ENCODE measurements at regions not wholly inside any gene's neighbourhood (a gene's known extent, or its start where the extent isn't known, plus 50 kb on each side); places are given as distances from the start of the nearest gene placed in this dataset.

DNA sequence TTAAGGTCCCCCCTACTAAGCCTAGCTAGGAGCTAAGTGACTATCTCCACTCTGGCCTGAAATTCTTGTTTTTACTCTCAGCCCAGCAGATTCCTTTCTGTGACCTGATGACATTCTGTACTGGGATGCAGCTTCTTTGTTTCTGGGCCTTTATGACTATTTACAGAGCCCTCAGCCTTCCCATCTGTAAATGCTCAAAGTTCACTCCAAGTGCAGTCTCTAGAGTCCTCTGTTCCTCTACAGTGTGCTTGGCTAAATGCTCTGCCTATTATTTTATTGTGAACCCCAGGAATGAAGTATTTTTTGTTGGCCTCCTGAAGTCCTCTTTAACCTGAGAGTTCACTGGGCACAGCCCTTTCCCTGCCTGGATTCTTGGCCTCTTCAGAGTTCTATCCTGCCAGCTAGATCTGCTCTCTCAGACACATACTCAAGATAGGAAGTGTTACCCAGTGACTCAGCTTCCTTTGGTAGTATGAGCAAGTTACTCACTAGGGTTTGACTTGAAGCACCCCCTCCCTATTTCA lies 278.1 kb upstream of the P2RY1 start:
- TF ChIP-seq CHD2 (IDR thresholded peaks at IDR 0.05; ENCODE audit: borderline replicate concordance, low read depth, low read length) (no peak), BCL11A (IDR thresholded peaks at IDR 0.05; ENCODE audit: low read depth, low read length) (no peak), POLR2AphosphoS5 (IDR thresholded peaks at IDR 0.05; ENCODE audit: low read length) (no peak), CBX5 (IDR thresholded peaks at IDR 0.05; ENCODE audit: low read depth) (no peak), EZH2 (IDR thresholded peaks at IDR 0.05; ENCODE audit: borderline replicate concordance, control insufficient read depth, low read depth, low read length) (no peak), STAT3 (IDR thresholded peaks at IDR 0.05; ENCODE audit: low read depth, low read length) (no peak), ZSCAN29 (IDR thresholded peaks at IDR 0.05) (no peak), HDGF (IDR thresholded peaks at IDR 0.05) (no peak), CEBPB (IDR thresholded peaks at IDR 0.05; ENCODE audit: borderline replicate concordance in 1 of 2, low read depth in 2 of 2, low read length in 2 of 2) (no peak), YY1 (IDR thresholded peaks at IDR 0.05; ENCODE audit: low read depth, low read length) (no peak), SPI1 (IDR thresholded peaks at IDR 0.05; ENCODE audit: borderline replicate concordance, insufficient read depth, low read depth, low read length) (no peak), GABPA (IDR thresholded peaks at IDR 0.05; ENCODE audit: low read depth) (no peak)
- TF ChIP-seq, protein P1, sequence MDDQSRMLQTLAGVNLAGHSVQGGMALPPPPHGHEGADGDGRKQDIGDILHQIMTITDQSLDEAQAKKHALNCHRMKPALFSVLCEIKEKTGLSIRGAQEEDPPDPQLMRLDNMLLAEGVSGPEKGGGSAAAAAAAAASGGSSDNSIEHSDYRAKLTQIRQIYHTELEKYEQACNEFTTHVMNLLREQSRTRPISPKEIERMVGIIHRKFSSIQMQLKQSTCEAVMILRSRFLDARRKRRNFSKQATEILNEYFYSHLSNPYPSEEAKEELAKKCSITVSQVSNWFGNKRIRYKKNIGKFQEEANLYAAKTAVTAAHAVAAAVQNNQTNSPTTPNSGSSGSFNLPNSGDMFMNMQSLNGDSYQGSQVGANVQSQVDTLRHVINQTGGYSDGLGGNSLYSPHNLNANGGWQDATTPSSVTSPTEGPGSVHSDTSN (IDR thresholded peaks at IDR 0.05; ENCODE audit: insufficient replicate concordance, low read depth, low read length) = no peak
- TF ChIP-seq, protein P2, sequence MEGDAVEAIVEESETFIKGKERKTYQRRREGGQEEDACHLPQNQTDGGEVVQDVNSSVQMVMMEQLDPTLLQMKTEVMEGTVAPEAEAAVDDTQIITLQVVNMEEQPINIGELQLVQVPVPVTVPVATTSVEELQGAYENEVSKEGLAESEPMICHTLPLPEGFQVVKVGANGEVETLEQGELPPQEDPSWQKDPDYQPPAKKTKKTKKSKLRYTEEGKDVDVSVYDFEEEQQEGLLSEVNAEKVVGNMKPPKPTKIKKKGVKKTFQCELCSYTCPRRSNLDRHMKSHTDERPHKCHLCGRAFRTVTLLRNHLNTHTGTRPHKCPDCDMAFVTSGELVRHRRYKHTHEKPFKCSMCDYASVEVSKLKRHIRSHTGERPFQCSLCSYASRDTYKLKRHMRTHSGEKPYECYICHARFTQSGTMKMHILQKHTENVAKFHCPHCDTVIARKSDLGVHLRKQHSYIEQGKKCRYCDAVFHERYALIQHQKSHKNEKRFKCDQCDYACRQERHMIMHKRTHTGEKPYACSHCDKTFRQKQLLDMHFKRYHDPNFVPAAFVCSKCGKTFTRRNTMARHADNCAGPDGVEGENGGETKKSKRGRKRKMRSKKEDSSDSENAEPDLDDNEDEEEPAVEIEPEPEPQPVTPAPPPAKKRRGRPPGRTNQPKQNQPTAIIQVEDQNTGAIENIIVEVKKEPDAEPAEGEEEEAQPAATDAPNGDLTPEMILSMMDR (IDR thresholded peaks at IDR 0.05 in 2 of 3, conservative IDR thresholded peaks at IDR 0.05 in 1 of 3; ENCODE audit: control insufficient read depth in 2 of 3, extremely low read depth in 1 of 3, insufficient read depth in 1 of 3, low read depth in 3 of 3, low read length in 3 of 3) = no peak
